ENCODE measurements at regions not wholly inside any gene's neighbourhood (a gene's known extent, or its start where the extent isn't known, plus 50 kb on each side); places are given as distances from the start of the nearest gene placed in this dataset.

GRCh38 chr20:40203032-40203431 lies 486.0 kb downstream of the MAFB start:
- no peak for DNase-seq

- DNase-seq, result no peak
Observed at GRCh38 chr20:40197691-40198090, 491.3 kb downstream of the MAFB start.

GRCh38 chr20:40196846-40197436 lies 492.1 kb downstream of the MAFB start:
- no peak for DNase-seq

GRCh38 chr20:40195742-40196141 lies 493.3 kb downstream of the MAFB start:
- DNase-seq, result no peak

GRCh38 chr20:40192529-40192928 lies 496.5 kb downstream of the MAFB start:
- no peak for DNase-seq

GRCh38 chr20:40192081-40192480 lies 497.0 kb downstream of the MAFB start:
- no peak for DNase-seq

- no peak for DNase-seq
Observed at GRCh38 chr20:40191573-40191972, 497.5 kb downstream of the MAFB start.

GRCh38 chr20:40189621-40190020 lies 499.4 kb downstream of the MAFB start:
- DNase-seq, result no peak

- DNase-seq, result no peak
Observed at GRCh38 chr20:40188319-40188718, 500.7 kb downstream of the MAFB start.

- DNase-seq, result no peak
Observed at GRCh38 chr20:40186826-40187225, 502.2 kb downstream of the MAFB start.

- no peak for DNase-seq
Observed at GRCh38 chr20:40181676-40182075, 507.4 kb downstream of the MAFB start.

GRCh38 chr20:40176098-40176841 lies 512.8 kb downstream of the MAFB start:
- DNase-seq, result no peak

- DNase-seq, result no peak
Observed at GRCh38 chr20:40175296-40175695, 513.7 kb downstream of the MAFB start.

GRCh38 chr20:40173872-40174271 lies 515.2 kb downstream of the MAFB start:
- no peak for DNase-seq

- no peak for DNase-seq
Observed at GRCh38 chr20:40168981-40169620, 519.9 kb downstream of the MAFB start.

- DNase-seq, result no peak
Observed at GRCh38 chr20:40161391-40161790, 527.6 kb downstream of the MAFB start.

- DNase-seq, result peak; percentile 29
Observed at GRCh38 chr20:40160097-40160550, 528.9 kb downstream of the MAFB start.

GRCh38 chr20:40159276-40159675 lies 529.8 kb downstream of the MAFB start:
- no peak for DNase-seq

- no peak for DNase-seq
Observed at GRCh38 chr20:40156600-40157317, 532.3 kb downstream of the MAFB start.

GRCh38 chr20:40154514-40154913 lies 534.5 kb downstream of the MAFB start:
- no peak for DNase-seq

- DNase-seq, result no peak
Observed at GRCh38 chr20:40148886-40149285, 540.1 kb downstream of the MAFB start.

- DNase-seq, result no peak
Observed at GRCh38 chr20:40146071-40146470, 543.0 kb downstream of the MAFB start.

GRCh38 chr20:40144581-40144980 lies 544.5 kb downstream of the MAFB start:
- no peak for DNase-seq

GRCh38 chr20:40134176-40134575 lies 554.9 kb downstream of the MAFB start:
- no peak for DNase-seq
